HepG2 (cell line): ENCODE measurements at regions not wholly inside any gene's neighbourhood (a gene's known extent, or its start where the extent isn't known, plus 50 kb on each side); places are given as distances from the start of the nearest gene placed in this dataset.

Experiments used
- CAMTA2 ChIP-seq: sonication (generic); formaldehyde crosslinking; IDR thresholded peaks from 2 replicates; pipeline ENCODE4 v1.4.0; 2020; ENCODE audit warnings: mild to moderate bottlenecking, missing genetic modification reagents, borderline replicate concordance
- CENPT ChIP-seq: sonication (generic); formaldehyde crosslinking; IDR thresholded peaks from 2 replicates; pipeline ENCODE4 v1.8.0; 2022; ENCODE audit warnings: low read depth, mild to moderate bottlenecking, moderate library complexity, missing genetic modification reagents
- CHD4 ChIP-seq: fragments of 200-600 bp; sonication (generic); IDR thresholded peaks from 2 replicates; pipeline ENCODE4 v1.7.0; 2017; ENCODE audit warnings: mild to moderate bottlenecking, low read length, borderline replicate concordance
- ETV5 ChIP-seq: IDR thresholded peaks from 2 replicates; pipeline ENCODE4 v1.6.1; 2018; ENCODE audit warnings: missing biosample characterization, missing genetic modification reagents, inconsistent platforms, borderline replicate concordance
- HDAC6 ChIP-seq: fragments of 200-600 bp; sonication (generic); IDR thresholded peaks from 2 replicates; pipeline ENCODE4 v1.7.0; 2017; ENCODE audit warnings: mild to moderate bottlenecking, antibody characterized with exemption, low read length, low read depth
- KAT8 ChIP-seq: IDR thresholded peaks from 2 replicates; pipeline ENCODE4 v1.6.1; 2016; ENCODE audit warnings: missing genetic modification reagents, missing compliant biosample characterization
- MIER3 ChIP-seq: IDR thresholded peaks from 2 replicates; pipeline ENCODE4 v1.6.1; 2016; ENCODE audit warnings: missing compliant biosample characterization, borderline replicate concordance
- MIXL1 ChIP-seq: IDR thresholded peaks from 2 replicates; pipeline ENCODE4 v1.6.1; 2016
- MXD1 ChIP-seq: sonication (generic); formaldehyde crosslinking; IDR thresholded peaks from 2 replicates; pipeline ENCODE4 v1.4.0; 2020; ENCODE audit warnings: mild to moderate bottlenecking, missing genetic modification reagents
- NBN ChIP-seq: fragments of 450-650 bp; conservative IDR thresholded peaks from 2 replicates; pipeline ENCODE4 v1.6.1; 2017
- SOX13 ChIP-seq, 3 experiments: fragments of 450-650 bp in 1 of 3; sonication (generic) in 1 of 3; formaldehyde crosslinking in 1 of 3; IDR thresholded peaks in 2 of 3; conservative IDR thresholded peaks in 1 of 3; 2 replicates each; pipeline versions ENCODE4 v1.5.0 to v1.6.1; 2016 to 2020; ENCODE audit warnings: antibody characterized with exemption in 1 of 3, mild to moderate bottlenecking in 1 of 3, missing compliant biosample characterization in 1 of 3, missing genetic modification reagents in 1 of 3, moderate library complexity in 1 of 3
- SP140L ChIP-seq: sonication (generic); formaldehyde crosslinking; IDR thresholded peaks from 2 replicates; pipeline ENCODE4 v1.4.0; 2020; ENCODE audit warnings: missing genetic modification reagents, borderline replicate concordance
- STAG1 ChIP-seq: sonication (generic); formaldehyde crosslinking; IDR thresholded peaks from 2 replicates; pipeline ENCODE4 v1.4.0; 2020; ENCODE audit warnings: missing genetic modification reagents
- TFDP1 ChIP-seq: IDR thresholded peaks from 2 replicates; pipeline ENCODE4 v1.6.1; 2016; ENCODE audit warnings: missing compliant biosample characterization, missing genetic modification reagents, borderline replicate concordance
- TGIF2 ChIP-seq: IDR thresholded peaks from 2 replicates; pipeline ENCODE4 v1.6.1; 2016; ENCODE audit warnings: control low read depth, missing compliant biosample characterization
- TOE1 ChIP-seq: sonication (generic); formaldehyde crosslinking; IDR thresholded peaks from 2 replicates; pipeline ENCODE4 v1.4.0; 2020; ENCODE audit warnings: mild to moderate bottlenecking, missing genetic modification reagents
- U2AF2 ChIP-seq: fragments of 200-400 bp; formaldehyde crosslinking; IDR thresholded peaks from 2 replicates; pipeline ENCODE4 v1.6.1; 2017; ENCODE audit warnings: low read depth, mild to moderate bottlenecking, low read length
- ZBTB4 ChIP-seq: sonication (generic); formaldehyde crosslinking; IDR thresholded peaks from 2 replicates; pipeline ENCODE4 v1.4.0; 2020; ENCODE audit warnings: missing genetic modification reagents, mild to moderate bottlenecking, borderline replicate concordance
- ZFYVE20 ChIP-seq: sonication (generic); formaldehyde crosslinking; IDR thresholded peaks from 2 replicates; pipeline ENCODE4 v1.8.0; 2023; ENCODE audit warnings: low read depth, mild to moderate bottlenecking, moderate library complexity, missing genetic modification reagents, borderline replicate concordance
- ZMYM4 ChIP-seq: sonication (generic); formaldehyde crosslinking; IDR thresholded peaks from 2 replicates; pipeline ENCODE4 v1.8.1; 2023; ENCODE audit warnings: mild to moderate bottlenecking, missing genetic modification reagents
- ZNF10 ChIP-seq: sonication (generic); formaldehyde crosslinking; IDR thresholded peaks from 2 replicates; pipeline ENCODE4 v1.4.0; 2020; ENCODE audit warnings: mild to moderate bottlenecking, low read depth, missing genetic modification reagents, borderline replicate concordance
- ZNF337 ChIP-seq: sonication (generic); formaldehyde crosslinking; IDR thresholded peaks from 2 replicates; pipeline ENCODE4 v1.5.1; 2020; ENCODE audit warnings: missing genetic modification reagents, low read depth, mild to moderate bottlenecking, borderline replicate concordance
- ZNF431 ChIP-seq: sonication (generic); formaldehyde crosslinking; IDR thresholded peaks from 2 replicates; pipeline ENCODE4 v1.9.0; 2022; ENCODE audit warnings: missing genetic modification reagents, low read depth, mild to moderate bottlenecking, borderline replicate concordance
- ZNF550 ChIP-seq: sonication (generic); formaldehyde crosslinking; IDR thresholded peaks from 2 replicates; pipeline ENCODE4 v1.4.0; 2020; ENCODE audit warnings: mild to moderate bottlenecking, missing genetic modification reagents, borderline replicate concordance
- ZNF564 ChIP-seq: sonication (generic); formaldehyde crosslinking; IDR thresholded peaks from 2 replicates; pipeline ENCODE4 v1.8.1; 2023; ENCODE audit warnings: mild to moderate bottlenecking, missing genetic modification reagents
- ZNF639 ChIP-seq: conservative IDR thresholded peaks from 2 replicates; pipeline ENCODE4 v1.6.1; 2018; ENCODE audit warnings: missing genetic modification reagents

GRCh38 chr6:1178590-1178989 lies 133.3 kb upstream of the FOXQ1 start (continued):
- peak; percentile 23; the same call in 1 of the 2 replicates for TF ChIP-seq ZNF337 (CRISPR knock-in tag)
- TF ChIP-seq CHD4 = no peak
- peak; percentile 22; the same call in 1 of the 2 replicates for TF ChIP-seq STAG1 (CRISPR knock-in tag)
- no peak for TF ChIP-seq SOX13 (IDR thresholded peaks at IDR 0.05)
- TF ChIP-seq SOX13 (CRISPR knock-in tag; conservative IDR thresholded peaks at IDR 0.05 in 1 of 2, IDR thresholded peaks at IDR 0.05 in 1 of 2) = peak in 1 of 2 experiments; percentile 34; a peak in 1 of 4 replicates
- TF ChIP-seq ETV5 (CRISPR knock-in tag) = peak; percentile 25; the same call in 1 of the 2 replicates
- TF ChIP-seq MXD1 (CRISPR knock-in tag) = no peak
- no peak for TF ChIP-seq MIER3 (CRISPR knock-in tag)
- peak; percentile 83; the same call in 1 of the 2 replicates for TF ChIP-seq TGIF2 (CRISPR knock-in tag)
- peak; percentile 84 for TF ChIP-seq ZBTB4 (CRISPR knock-in tag)
- TF ChIP-seq CAMTA2 = no peak
- no peak for TF ChIP-seq HDAC6
- TF ChIP-seq TFDP1 = peak; percentile 20; the same call in 1 of the 2 replicates
- no peak for TF ChIP-seq ZNF550
- peak; percentile 76 for TF ChIP-seq ZMYM4
- TF ChIP-seq ZNF431 (CRISPR knock-in tag) = no peak; the same call in 1 of the 2 replicates
- no peak for TF ChIP-seq U2AF2
- no peak for TF ChIP-seq NBN
- no peak for TF ChIP-seq ZNF639 (CRISPR knock-in tag)
- TF ChIP-seq TOE1 (CRISPR knock-in tag) = no peak
- no peak for TF ChIP-seq ZNF10 (CRISPR knock-in tag)
- TF ChIP-seq ZFYVE20 = no peak
- TF ChIP-seq SP140L = no peak
- TF ChIP-seq ZNF564 = no peak
- no peak for TF ChIP-seq CENPT (CRISPR knock-in tag)
- TF ChIP-seq MIXL1 = no peak
- TF ChIP-seq KAT8 (CRISPR knock-in tag) = no peak
